Endothelial cell of umbilical vein (primary cell): ENCODE measurements at regions not wholly inside any gene's neighbourhood (a gene's known extent, or its start where the extent isn't known, plus 50 kb on each side); places are given as distances from the start of the nearest gene placed in this dataset.

Experiments
- BruUV-seq: library from RNA; stranded (reverse); fragments of 400-500 nt; replicated peaks from 2 replicates; lab custom pipeline; 2021; lab: Mats Ljungman, UMichigan
- CTCF ChIA-PET: fragments of 300-600, 350-600 bp; sonication (Branson Sonifier 250); formaldehyde crosslinking; loops from one replicate; lab custom pipeline; 2021; ENCODE audit warnings: antibody characterized with exemption, inconsistent platforms; lab: Charles Lee
- POLR2A ChIA-PET: fragments of 300-600, 350-600 bp; sonication (Branson Sonifier 250); formaldehyde crosslinking; loops from one replicate; lab custom pipeline; 2021; ENCODE audit warnings: antibody characterized with exemption, inconsistent platforms; lab: Charles Lee
- DNase-seq: peaks from one replicate; pipeline ENCODE4 v3.0.0-alpha.2; 2011; ENCODE audit warnings: low read depth, low spot score
- FAIRE-seq: peaks from 2 replicates; lab custom pipeline; 2011; peaks lifted over from hg19 to GRCh38; lab: Jason Lieb, UNC
- H2AFZ ChIP-seq: 2 replicates; pipeline ENCODE4 v1.6.0; 2012; ENCODE audit warnings: low read depth, low read length, control low read depth, inconsistent platforms
- H3K27ac ChIP-seq: 2 replicates; pipeline ENCODE4 v1.5.1; 2011; ENCODE audit warnings: low read depth, mild to moderate bottlenecking, control low read depth, low read length, moderate library complexity; ENCODE audit not compliant: insufficient read depth
- H3K27me3 ChIP-seq, 2 experiments: 2 replicates each; pipeline versions ENCODE4 v1.6.0 to v1.6.1; 2011; ENCODE audit warnings: low read length in 2 of 2, mixed read lengths in 1 of 2; ENCODE audit not compliant: control insufficient read depth in 2 of 2, insufficient read depth in 2 of 2
- H3K36me3 ChIP-seq, 2 experiments: 2 replicates in 1 of 2; 3 replicates in 1 of 2; pipeline ENCODE4 v1.5.1; 2011; ENCODE audit warnings: low read length in 2 of 2, mild to moderate bottlenecking in 1 of 2, moderate library complexity in 1 of 2; ENCODE audit not compliant: control insufficient read depth in 2 of 2, insufficient read depth in 2 of 2; ENCODE audit errors: extremely low read depth in 1 of 2
- H3K4me1 ChIP-seq: 3 replicates; pipeline ENCODE4 v1.5.1; 2011; ENCODE audit warnings: mild to moderate bottlenecking, low read length; ENCODE audit not compliant: control insufficient read depth, insufficient read depth; ENCODE audit errors: extremely low read depth
- H3K4me2 ChIP-seq: 2 replicates; pipeline ENCODE4 v1.6.1; 2011; ENCODE audit warnings: low read length, control low read depth, mixed read lengths; ENCODE audit not compliant: insufficient read depth
- H3K4me3 ChIP-seq, 3 experiments: fragments of 200-600 bp in 1 of 3; sonication (generic), shearing (Covaris generic) in 1 of 3; replicated peaks in 1 of 3; 2 replicates each; pipeline ENCODE4 v1.5.1; 2011 to 2016; ENCODE audit warnings: control low read depth in 3 of 3, low read length in 3 of 3, mild to moderate bottlenecking in 2 of 3, inconsistent platforms in 1 of 3, low read depth in 1 of 3, moderate library complexity in 1 of 3; ENCODE audit not compliant: insufficient read depth in 1 of 3
- H3K79me2 ChIP-seq: 2 replicates; pipeline ENCODE4 v1.6.0; 2012; ENCODE audit warnings: low read length, inconsistent platforms; ENCODE audit not compliant: control insufficient read depth, insufficient read depth
- H3K9ac ChIP-seq: replicated peaks from 2 replicates; pipeline ENCODE3; 2011; ENCODE audit warnings: low read length, control low read depth; ENCODE audit not compliant: insufficient read depth; ENCODE audit errors: extremely low read depth
- H3K9me1 ChIP-seq: replicated peaks from 3 replicates; pipeline ENCODE4 v1.6.0; 2011; ENCODE audit warnings: mild to moderate bottlenecking, low read length; ENCODE audit not compliant: control insufficient read depth, insufficient read depth; ENCODE audit errors: extremely low read depth
- H3K9me3 ChIP-seq: replicated peaks from 2 replicates; pipeline ENCODE4 v1.5.1; 2012; ENCODE audit warnings: low read length, inconsistent platforms; ENCODE audit not compliant: control insufficient read depth, insufficient read depth
- H4K20me1 ChIP-seq: replicated peaks from 2 replicates; pipeline ENCODE3; 2011; ENCODE audit warnings: mild to moderate bottlenecking, low read length; ENCODE audit not compliant: control insufficient read depth, insufficient read depth; ENCODE audit errors: extremely low read depth
- CTCF ChIP-seq, 2 donors: IDR thresholded peaks; 1 replicate in 1 of 2; 2 replicates in 1 of 2; pipeline ENCODE4 v1.5.1; 2011; ENCODE audit warnings: low read length in 2 of 2, mild to moderate bottlenecking in 2 of 2, moderate library complexity in 2 of 2, control low read depth in 1 of 2, inconsistent platforms in 1 of 2, low read depth in 1 of 2; ENCODE audit not compliant: insufficient read depth in 1 of 2; ENCODE audit errors: extremely low read depth in 1 of 2
- EZH2 ChIP-seq: IDR thresholded peaks from 2 replicates; pipeline ENCODE4 v1.6.1; 2012; ENCODE audit warnings: borderline replicate concordance, low read depth, mild to moderate bottlenecking, moderate library complexity, low read length, inconsistent platforms; ENCODE audit not compliant: severe bottlenecking
- JUN ChIP-seq: IDR thresholded peaks from 2 replicates; pipeline ENCODE4 v1.6.1; 2011; ENCODE audit warnings: borderline replicate concordance, low read depth; ENCODE audit not compliant: insufficient read length, insufficient read depth
- MYC ChIP-seq: IDR thresholded peaks from one replicate; pipeline ENCODE4 v1.6.1; 2011; ENCODE audit warnings: mild to moderate bottlenecking, low read depth, low read length
- POLR2A ChIP-seq: IDR thresholded peaks from 2 replicates; pipeline ENCODE4 v1.6.1; 2012; ENCODE audit warnings: low read depth, mild to moderate bottlenecking, control low read depth, low read length
- dilution Hi-C: fragments of 300-500 bp; cut with MboI; formaldehyde crosslinking; loops from one replicate; pipeline ENCODE4 v1.15.0; 2019; ENCODE audit warnings: low sequenced_read_pairs; ENCODE audit not compliant: extremely low pct_ligation_motif_present
- intact Hi-C: fragments of 100-400 bp; cut with micrococcal nuclease; formaldehyde crosslinking; loops from one replicate; pipeline ENCODE4 v1.10.0; 2022

- dilution Hi-C loops (no loop called here), intact Hi-C loops (no loop called here)
- DNase-seq, result no peak
- H2AFZ ChIP-seq, result no peak overlapping the region
- no peak overlapping the region for H3K27ac ChIP-seq
- H3K79me2 ChIP-seq, result no peaks in the 10 kb centered on the region
- no peak for FAIRE-seq
- H3K27me3 ChIP-seq, result no peaks in the 10 kb centered on the region
- no TSS peak for BruUV-seq
- H3K9ac ChIP-seq, result no peak overlapping the region
- H3K36me3 ChIP-seq, result no peaks in the 10 kb centered on the region
- POLR2A ChIA-PET, result no interaction called here
- TF ChIP-seq EZH2 (no peak), JUN (no peak)
- no peaks in the 10 kb centered on the region for H3K9me3 ChIP-seq
- H4K20me1 ChIP-seq, result no peaks in the 10 kb centered on the region
- no peaks in the 10 kb centered on the region for H3K9me1 ChIP-seq
- H3K4me1 ChIP-seq, result no peaks in the 10 kb centered on the region
- no peak overlapping the region for H3K4me2 ChIP-seq
- CTCF ChIA-PET, result no interaction called here
- no peak overlapping the region for H3K4me3 ChIP-seq
Observed at GRCh38 chr4:8939840-8940742, 68.5 kb upstream of the HMX1 start.

- ChIA-PET POLR2A (no interaction called here), CTCF (no interaction called here)
- H3K9me3 ChIP-seq, result no peaks in the 10 kb centered on the region
- no peak overlapping the region for H3K27ac ChIP-seq
- H4K20me1 ChIP-seq, result no peaks in the 10 kb centered on the region
- H2AFZ ChIP-seq, result no peak overlapping the region
- FAIRE-seq (no peak), DNase-seq (no peak)
- H3K9ac ChIP-seq, result no peak overlapping the region
- TF ChIP-seq CTCF (IDR thresholded peaks at IDR 0.05; ENCODE audit: extremely low read depth in 1 of 2, insufficient read depth in 1 of 2, low read depth in 1 of 2, low read length in 2 of 2) (no peak), POLR2A (no peak), MYC (no peak)
- BruUV-seq, result no TSS peak
- H3K4me3 ChIP-seq, result no peak overlapping the region
- H3K4me1 ChIP-seq, result no peaks in the 10 kb centered on the region
- no peaks in the 10 kb centered on the region for H3K79me2 ChIP-seq
- dilution Hi-C loops (no loop called here), intact Hi-C loops (no loop called here)
- H3K27me3 ChIP-seq, result no peaks in the 10 kb centered on the region
- no peak overlapping the region for H3K4me2 ChIP-seq
- H3K9me1 ChIP-seq, result no peaks in the 10 kb centered on the region
- no peaks in the 10 kb centered on the region for H3K36me3 ChIP-seq
Observed at GRCh38 chr4:8939160-8939839, 67.7 kb upstream of the HMX1 start.
